Neuronal stem cell (in vitro differentiated cells): ENCODE measurements at regions not wholly inside any gene's neighbourhood (a gene's known extent, or its start where the extent isn't known, plus 50 kb on each side); places are given as distances from the start of the nearest gene placed in this dataset. TPM values are rescaled to one million over a fixed set of nuclear protein-coding genes. Genes with fewer than 3 reads are reported as not detected.

ENCODE experiments used
- small RNA-seq: library from polyadenylated mRNA; stranded (forward); fragments of <200 nt; extraction: miRNeasy Mini kit (QIAGEN cat#:217004); gene quantifications from one replicate; pipeline ENCODE3, GENCODE V24; 2013; ENCODE audit not compliant: insufficient read depth

Small RNA genes in the stretch of these regions (small RNA-seq; reads per million reads assigned to genes)
- not detected for gene RNU6-965P
